ENCODE measurements at regions not wholly inside any gene's neighbourhood (a gene's known extent, or its start where the extent isn't known, plus 50 kb on each side); places are given as distances from the start of the nearest gene placed in this dataset.

DNA sequence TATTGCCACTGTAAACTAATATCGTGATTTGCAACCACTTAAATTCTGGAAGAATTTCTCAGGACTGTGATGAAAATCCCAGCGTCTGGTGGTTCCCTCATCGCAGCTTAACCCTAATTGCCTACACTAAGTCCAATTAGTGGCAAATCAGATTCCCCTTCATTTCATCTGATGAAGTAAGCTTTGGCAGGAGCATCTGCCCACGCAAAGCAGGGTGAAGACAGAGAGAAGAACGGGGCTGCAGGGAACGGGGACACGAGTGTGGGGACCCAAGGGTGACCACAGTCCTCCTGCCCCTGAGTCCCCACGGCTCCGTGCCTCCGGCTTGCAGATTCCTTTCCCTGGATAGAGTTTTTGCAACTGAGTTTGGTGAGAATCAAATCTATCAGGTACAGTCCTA lies 159.5 kb downstream of the LY86 start:
- H4K91ac ChIP-seq (ENCODE audit: low read depth, low read length) = no peak overlapping the region
- no peak overlapping the region for H2AFZ ChIP-seq (ENCODE audit: insufficient read depth, low read length, poor library complexity)
- peaks cover 3% of the 10 kb centered on the region for H3K9me3 ChIP-seq (ENCODE audit: insufficient read depth, low read depth, low read length)
- no peak overlapping the region for H3K14ac ChIP-seq (ENCODE audit: low read length)
- no peaks in the 10 kb centered on the region for H3K79me2 ChIP-seq (ENCODE audit: control insufficient read depth, insufficient read depth, low read length, poor library complexity)
- H3K27me3 ChIP-seq (ENCODE audit: insufficient read depth, low read length) = no peaks in the 10 kb centered on the region
- H3K4me3 ChIP-seq (ENCODE audit: low read depth, low read length) = no peak overlapping the region
- no peak overlapping the region for H4K8ac ChIP-seq (ENCODE audit: low read depth, low read length)
- H3K79me1 ChIP-seq (ENCODE audit: low read length) = peaks cover 2% of the 10 kb centered on the region
- H2AK5ac ChIP-seq (ENCODE audit: low read length) = no peak overlapping the region
- no peak overlapping the region for H3K23ac ChIP-seq (ENCODE audit: low read length)
- no peak overlapping the region for H3K4me2 ChIP-seq (ENCODE audit: low read length)
- no peak overlapping the region for H2BK12ac ChIP-seq (ENCODE audit: low read length)
- no peak overlapping the region for H2BK5ac ChIP-seq (ENCODE audit: low read depth, low read length, poor library complexity)
- H3K18ac ChIP-seq (ENCODE audit: low read length) = no peak overlapping the region
- H3K4ac ChIP-seq (ENCODE audit: low read depth, low read length) = no peak overlapping the region
- H3K36me3 ChIP-seq (ENCODE audit: control insufficient read depth in 1 of 2, insufficient read depth in 2 of 2, low read length in 2 of 2) = no peaks in the 10 kb centered on the region
- no peak overlapping the region for H3K27ac ChIP-seq (ENCODE audit: low read depth, low read length)
- H3K9ac ChIP-seq (ENCODE audit: low read length) = no peak overlapping the region
- no peak overlapping the region for H4K12ac ChIP-seq (ENCODE audit: low read depth, low read length)
- H2BK120ac ChIP-seq (ENCODE audit: insufficient read depth, low read length, poor library complexity) = no peak overlapping the region
- no CpG with 5 or more reads among the region's 10 CpGs for WGBS (ENCODE audit: extremely low coverage, insufficient coverage, insufficient read length)
- no peak for DNase-seq
- H3K4me1 ChIP-seq (ENCODE audit: control insufficient read depth in 1 of 2, insufficient read depth in 2 of 2, low read length in 2 of 2) = peaks cover 0 to 6% of the 10 kb centered on the region in 2 experiments

DNA sequence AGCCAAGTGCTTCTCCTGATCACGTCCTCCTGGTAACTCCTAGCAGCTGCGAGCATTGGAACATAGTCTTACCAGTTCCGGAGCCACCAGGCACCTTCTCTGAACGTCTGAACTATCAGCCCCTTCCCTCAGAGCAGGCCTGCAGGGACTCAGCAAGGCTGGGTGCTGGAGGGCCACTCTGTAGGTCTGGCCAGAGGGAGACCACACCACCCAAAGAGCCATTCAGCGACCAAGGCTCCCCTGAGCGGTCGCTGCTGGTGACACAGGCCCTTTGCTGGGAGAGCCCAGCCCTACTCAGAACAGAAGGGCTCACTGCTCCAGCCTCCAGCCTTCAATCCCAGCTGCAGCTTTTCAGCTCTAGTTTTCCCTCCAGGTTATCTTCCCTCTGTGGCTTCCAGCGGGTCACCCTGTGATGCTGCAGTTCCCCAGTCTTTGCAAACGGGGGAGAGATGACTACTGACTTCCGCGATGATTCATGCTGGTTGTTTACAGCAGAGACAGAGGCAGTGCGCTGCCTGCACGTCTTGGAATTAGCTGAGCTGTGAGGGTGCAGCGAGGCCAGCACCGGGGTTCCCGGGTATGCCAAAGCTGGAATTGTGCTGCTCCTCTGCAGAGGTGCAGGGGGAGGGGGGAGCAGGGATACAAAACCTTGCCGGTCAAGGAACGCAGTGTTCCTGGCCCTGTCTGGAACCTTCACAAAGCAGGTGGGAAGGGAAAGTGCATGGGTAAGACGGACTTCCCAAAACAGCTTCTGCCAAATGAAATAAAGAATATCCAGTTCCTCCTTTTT lies 161.4 kb downstream of the LY86 start:
- WGBS (ENCODE audit: extremely low coverage, insufficient coverage, insufficient read length) = no CpG with 5 or more reads among the region's 19 CpGs
- H2BK12ac ChIP-seq (ENCODE audit: low read length) = no peak overlapping the region
- H2AFZ ChIP-seq (ENCODE audit: insufficient read depth, low read length, poor library complexity) = no peak overlapping the region
- H3K23ac ChIP-seq (ENCODE audit: low read length) = no peak overlapping the region
- no peak overlapping the region for H4K8ac ChIP-seq (ENCODE audit: low read depth, low read length)
- no peak overlapping the region for H4K91ac ChIP-seq (ENCODE audit: low read depth, low read length)
- no peak overlapping the region for H3K9ac ChIP-seq (ENCODE audit: low read length)
- H3K4me2 ChIP-seq (ENCODE audit: low read length) = no peak overlapping the region
- H3K9me3 ChIP-seq (ENCODE audit: insufficient read depth, low read depth, low read length) = peaks cover 3% of the 10 kb centered on the region
- H2BK5ac ChIP-seq (ENCODE audit: low read depth, low read length, poor library complexity) = no peak overlapping the region
- H2BK120ac ChIP-seq (ENCODE audit: insufficient read depth, low read length, poor library complexity) = no peak overlapping the region
- H3K4me3 ChIP-seq (ENCODE audit: low read depth, low read length) = no peak overlapping the region
- H3K79me2 ChIP-seq (ENCODE audit: control insufficient read depth, insufficient read depth, low read length, poor library complexity) = no peaks in the 10 kb centered on the region
- H3K14ac ChIP-seq (ENCODE audit: low read length) = no peak overlapping the region
- no peak overlapping the region for H4K12ac ChIP-seq (ENCODE audit: low read depth, low read length)
- H3K36me3 ChIP-seq (ENCODE audit: control insufficient read depth in 1 of 2, insufficient read depth in 2 of 2, low read length in 2 of 2) = no peaks in the 10 kb centered on the region
- H2AK5ac ChIP-seq (ENCODE audit: low read length) = no peak overlapping the region
- peak; percentile 9 to 38 for DNase-seq
- no peak overlapping the region for H3K4ac ChIP-seq (ENCODE audit: low read depth, low read length)
- H3K4me1 ChIP-seq (ENCODE audit: control insufficient read depth in 1 of 2, insufficient read depth in 2 of 2, low read length in 2 of 2) = peaks cover 0 to 6% of the 10 kb centered on the region in 2 experiments
- no peak overlapping the region for H3K27ac ChIP-seq (ENCODE audit: low read depth, low read length)
- H3K18ac ChIP-seq (ENCODE audit: low read length) = no peak overlapping the region
- no peaks in the 10 kb centered on the region for H3K27me3 ChIP-seq (ENCODE audit: insufficient read depth, low read length)
- H3K79me1 ChIP-seq (ENCODE audit: low read length) = peaks cover 2% of the 10 kb centered on the region

DNA sequence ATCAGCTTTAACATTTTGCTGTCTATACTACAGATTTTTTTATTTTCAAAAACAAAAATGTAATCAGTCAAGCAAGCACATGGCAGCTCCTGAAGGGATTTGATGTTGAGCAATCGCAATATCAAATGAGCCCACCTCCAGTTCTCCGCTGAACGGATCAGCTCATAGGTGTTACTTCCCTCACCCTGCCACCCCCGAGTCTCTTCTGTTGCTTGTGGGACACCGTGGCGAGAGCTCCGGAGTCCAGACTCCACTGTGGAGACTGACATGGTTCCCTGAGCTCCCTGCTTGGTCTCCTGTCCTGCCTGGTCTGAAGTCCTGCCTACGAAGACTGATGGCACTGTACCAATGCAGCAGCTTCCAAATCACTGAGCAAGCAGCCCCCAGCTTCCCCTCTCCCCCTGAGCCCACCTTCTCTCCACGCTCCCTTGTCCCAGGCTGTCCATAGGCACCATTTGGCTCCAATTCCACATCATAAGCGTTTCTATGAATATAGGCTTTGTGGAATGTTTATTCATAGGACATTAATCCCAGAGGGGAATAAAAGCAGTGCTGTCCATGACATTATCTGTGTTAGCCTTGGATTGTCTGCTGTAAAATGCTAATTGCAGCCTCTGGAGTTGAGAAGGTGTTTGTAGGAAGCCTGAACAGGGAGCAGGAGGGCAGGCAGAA lies 162.2 kb downstream of the LY86 start:
- no peak overlapping the region for H4K8ac ChIP-seq (ENCODE audit: low read depth, low read length)
- H3K9ac ChIP-seq (ENCODE audit: low read length) = no peak overlapping the region
- H3K14ac ChIP-seq (ENCODE audit: low read length) = no peak overlapping the region
- no peak overlapping the region for H3K4me2 ChIP-seq (ENCODE audit: low read length)
- H3K27me3 ChIP-seq (ENCODE audit: insufficient read depth, low read length) = no peaks in the 10 kb centered on the region
- no peak overlapping the region for H4K12ac ChIP-seq (ENCODE audit: low read depth, low read length)
- H2AK5ac ChIP-seq (ENCODE audit: low read length) = no peak overlapping the region
- peaks cover 2% of the 10 kb centered on the region for H3K79me1 ChIP-seq (ENCODE audit: low read length)
- peaks cover 3% of the 10 kb centered on the region for H3K9me3 ChIP-seq (ENCODE audit: insufficient read depth, low read depth, low read length)
- no peak overlapping the region for H2BK12ac ChIP-seq (ENCODE audit: low read length)
- H4K91ac ChIP-seq (ENCODE audit: low read depth, low read length) = no peak overlapping the region
- H2BK5ac ChIP-seq (ENCODE audit: low read depth, low read length, poor library complexity) = no peak overlapping the region
- no peak overlapping the region for H2BK120ac ChIP-seq (ENCODE audit: insufficient read depth, low read length, poor library complexity)
- H3K4me3 ChIP-seq (ENCODE audit: low read depth, low read length) = no peak overlapping the region
- H3K18ac ChIP-seq (ENCODE audit: low read length) = no peak overlapping the region
- DNase-seq = no peak
- H3K36me3 ChIP-seq (ENCODE audit: control insufficient read depth in 1 of 2, insufficient read depth in 2 of 2, low read length in 2 of 2) = no peaks in the 10 kb centered on the region
- H3K23ac ChIP-seq (ENCODE audit: low read length) = no peak overlapping the region
- no peaks in the 10 kb centered on the region for H3K79me2 ChIP-seq (ENCODE audit: control insufficient read depth, insufficient read depth, low read length, poor library complexity)
- peaks cover 0 to 6% of the 10 kb centered on the region in 2 experiments for H3K4me1 ChIP-seq (ENCODE audit: control insufficient read depth in 1 of 2, insufficient read depth in 2 of 2, low read length in 2 of 2)
- H3K4ac ChIP-seq (ENCODE audit: low read depth, low read length) = no peak overlapping the region
- H2AFZ ChIP-seq (ENCODE audit: insufficient read depth, low read length, poor library complexity) = no peak overlapping the region
- WGBS (ENCODE audit: extremely low coverage, insufficient coverage, insufficient read length) = no CpG with 5 or more reads among the region's 10 CpGs
- no peak overlapping the region for H3K27ac ChIP-seq (ENCODE audit: low read depth, low read length)

DNA sequence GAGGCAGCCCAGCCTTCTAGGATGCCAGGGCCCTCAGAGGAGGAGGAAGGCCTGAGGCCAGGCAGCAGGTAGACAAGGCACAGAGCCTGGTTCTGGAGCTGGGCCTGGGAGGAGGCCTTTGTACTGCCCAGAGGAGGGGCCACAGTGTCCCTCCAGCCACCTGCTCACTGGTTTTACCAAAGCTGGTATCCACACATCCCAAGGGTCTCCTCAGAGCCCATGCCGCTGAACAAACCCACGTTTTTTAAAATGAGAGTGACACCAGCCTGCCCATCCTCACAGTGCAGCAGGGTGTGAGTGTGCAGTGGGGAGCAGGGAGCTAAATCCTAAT lies 162.7 kb downstream of the LY86 start:
- Histone ChIP-seq H2AK5ac (ENCODE audit: low read length) (no peak overlapping the region), H3K18ac (ENCODE audit: low read length) (no peak overlapping the region), H4K8ac (ENCODE audit: low read depth, low read length) (no peak overlapping the region), H3K79me2 (ENCODE audit: control insufficient read depth, insufficient read depth, low read length, poor library complexity) (no peaks in the 10 kb centered on the region), H3K27ac (ENCODE audit: low read depth, low read length) (no peak overlapping the region), H3K23ac (ENCODE audit: low read length) (no peak overlapping the region), H3K4me1 (ENCODE audit: control insufficient read depth in 1 of 2, insufficient read depth in 2 of 2, low read length in 2 of 2) (peaks cover 0 to 6% of the 10 kb centered on the region in 2 experiments), H2BK12ac (ENCODE audit: low read length) (no peak overlapping the region), H3K14ac (ENCODE audit: low read length) (no peak overlapping the region), H3K9me3 (ENCODE audit: insufficient read depth, low read depth, low read length) (peaks cover 3% of the 10 kb centered on the region), H4K91ac (ENCODE audit: low read depth, low read length) (no peak overlapping the region), H3K27me3 (ENCODE audit: insufficient read depth, low read length) (no peaks in the 10 kb centered on the region), H2BK5ac (ENCODE audit: low read depth, low read length, poor library complexity) (no peak overlapping the region), H3K4me2 (ENCODE audit: low read length) (no peak overlapping the region), H4K12ac (ENCODE audit: low read depth, low read length) (no peak overlapping the region), H2BK120ac (ENCODE audit: insufficient read depth, low read length, poor library complexity) (no peak overlapping the region), H3K36me3 (ENCODE audit: control insufficient read depth in 1 of 2, insufficient read depth in 2 of 2, low read length in 2 of 2) (no peaks in the 10 kb centered on the region), H3K4me3 (ENCODE audit: low read depth, low read length) (no peak overlapping the region), H2AFZ (ENCODE audit: insufficient read depth, low read length, poor library complexity) (no peak overlapping the region), H3K9ac (ENCODE audit: low read length) (no peak overlapping the region), H3K79me1 (ENCODE audit: low read length) (peaks cover 2% of the 10 kb centered on the region), H3K4ac (ENCODE audit: low read depth, low read length) (no peak overlapping the region)
- no CpG with 5 or more reads among the region's 2 CpGs for WGBS (ENCODE audit: extremely low coverage, insufficient coverage, insufficient read length)
- no peak for DNase-seq
